ENCODE measurements at regions not wholly inside any gene's neighbourhood (a gene's known extent, or its start where the extent isn't known, plus 50 kb on each side); places are given as distances from the start of the nearest gene placed in this dataset.

DNA sequence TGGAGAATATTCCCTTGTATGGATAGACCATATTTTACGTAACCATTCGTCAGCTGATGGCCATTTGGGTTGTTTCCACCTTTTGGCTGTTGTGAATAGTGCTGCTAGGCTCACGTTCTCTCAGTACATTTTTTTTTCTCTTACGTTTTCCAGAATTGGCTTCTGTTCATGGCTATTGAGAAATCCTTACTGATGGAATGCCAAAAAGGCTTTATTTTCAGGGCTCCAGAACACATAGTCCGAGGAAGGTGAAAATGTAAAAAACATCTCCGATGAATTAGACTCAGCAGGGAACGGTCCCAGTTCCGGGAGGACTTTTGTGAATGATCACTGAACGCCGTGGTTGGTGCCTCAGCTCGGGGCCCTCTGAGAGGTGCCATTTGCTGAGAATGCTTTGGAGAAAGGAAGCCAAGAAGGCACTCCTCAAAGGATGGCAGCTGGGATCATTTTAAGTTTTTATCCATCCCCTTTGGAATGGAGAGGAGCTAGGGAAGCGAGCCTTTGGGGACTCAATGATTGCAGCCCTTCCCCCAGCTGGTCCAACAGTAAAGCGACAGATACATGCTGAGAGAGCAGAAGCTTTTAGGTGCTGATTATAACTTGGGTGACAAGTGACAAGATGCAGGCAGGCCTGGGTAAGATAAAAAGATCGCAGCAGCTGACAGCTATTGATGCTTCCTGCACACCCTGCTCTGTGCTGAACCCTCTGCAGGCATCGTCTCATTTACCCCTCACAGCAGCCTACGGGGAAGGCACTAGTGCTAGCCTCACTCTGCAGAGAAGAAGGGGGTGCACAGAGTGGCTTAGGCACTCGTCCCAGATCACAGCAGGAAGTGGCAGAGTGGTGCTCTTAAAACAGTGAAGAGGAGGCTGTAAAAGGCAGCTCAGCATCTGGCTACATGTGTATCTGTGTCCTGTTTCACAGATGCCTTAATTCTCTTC, 133.4 kb upstream of the KCNG1 start:
- TF ChIP-seq, protein P1, sequence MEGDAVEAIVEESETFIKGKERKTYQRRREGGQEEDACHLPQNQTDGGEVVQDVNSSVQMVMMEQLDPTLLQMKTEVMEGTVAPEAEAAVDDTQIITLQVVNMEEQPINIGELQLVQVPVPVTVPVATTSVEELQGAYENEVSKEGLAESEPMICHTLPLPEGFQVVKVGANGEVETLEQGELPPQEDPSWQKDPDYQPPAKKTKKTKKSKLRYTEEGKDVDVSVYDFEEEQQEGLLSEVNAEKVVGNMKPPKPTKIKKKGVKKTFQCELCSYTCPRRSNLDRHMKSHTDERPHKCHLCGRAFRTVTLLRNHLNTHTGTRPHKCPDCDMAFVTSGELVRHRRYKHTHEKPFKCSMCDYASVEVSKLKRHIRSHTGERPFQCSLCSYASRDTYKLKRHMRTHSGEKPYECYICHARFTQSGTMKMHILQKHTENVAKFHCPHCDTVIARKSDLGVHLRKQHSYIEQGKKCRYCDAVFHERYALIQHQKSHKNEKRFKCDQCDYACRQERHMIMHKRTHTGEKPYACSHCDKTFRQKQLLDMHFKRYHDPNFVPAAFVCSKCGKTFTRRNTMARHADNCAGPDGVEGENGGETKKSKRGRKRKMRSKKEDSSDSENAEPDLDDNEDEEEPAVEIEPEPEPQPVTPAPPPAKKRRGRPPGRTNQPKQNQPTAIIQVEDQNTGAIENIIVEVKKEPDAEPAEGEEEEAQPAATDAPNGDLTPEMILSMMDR (IDR thresholded peaks at IDR 0.05; ENCODE audit: low read depth, low read length) = no peak
- Histone ChIP-seq H3K27ac (no peak overlapping the region), H3K9me3 (ENCODE audit: severe bottlenecking) (no peaks in the 10 kb centered on the region), H3K36me3 (no peaks in the 10 kb centered on the region), H3K4me3 (ENCODE audit: low read depth, low read length) (no peak overlapping the region), H3K27me3 (ENCODE audit: insufficient read depth, low read depth, severe bottlenecking) (peaks cover 97% of the 10 kb centered on the region)
- DNase-seq = no peak

DNA sequence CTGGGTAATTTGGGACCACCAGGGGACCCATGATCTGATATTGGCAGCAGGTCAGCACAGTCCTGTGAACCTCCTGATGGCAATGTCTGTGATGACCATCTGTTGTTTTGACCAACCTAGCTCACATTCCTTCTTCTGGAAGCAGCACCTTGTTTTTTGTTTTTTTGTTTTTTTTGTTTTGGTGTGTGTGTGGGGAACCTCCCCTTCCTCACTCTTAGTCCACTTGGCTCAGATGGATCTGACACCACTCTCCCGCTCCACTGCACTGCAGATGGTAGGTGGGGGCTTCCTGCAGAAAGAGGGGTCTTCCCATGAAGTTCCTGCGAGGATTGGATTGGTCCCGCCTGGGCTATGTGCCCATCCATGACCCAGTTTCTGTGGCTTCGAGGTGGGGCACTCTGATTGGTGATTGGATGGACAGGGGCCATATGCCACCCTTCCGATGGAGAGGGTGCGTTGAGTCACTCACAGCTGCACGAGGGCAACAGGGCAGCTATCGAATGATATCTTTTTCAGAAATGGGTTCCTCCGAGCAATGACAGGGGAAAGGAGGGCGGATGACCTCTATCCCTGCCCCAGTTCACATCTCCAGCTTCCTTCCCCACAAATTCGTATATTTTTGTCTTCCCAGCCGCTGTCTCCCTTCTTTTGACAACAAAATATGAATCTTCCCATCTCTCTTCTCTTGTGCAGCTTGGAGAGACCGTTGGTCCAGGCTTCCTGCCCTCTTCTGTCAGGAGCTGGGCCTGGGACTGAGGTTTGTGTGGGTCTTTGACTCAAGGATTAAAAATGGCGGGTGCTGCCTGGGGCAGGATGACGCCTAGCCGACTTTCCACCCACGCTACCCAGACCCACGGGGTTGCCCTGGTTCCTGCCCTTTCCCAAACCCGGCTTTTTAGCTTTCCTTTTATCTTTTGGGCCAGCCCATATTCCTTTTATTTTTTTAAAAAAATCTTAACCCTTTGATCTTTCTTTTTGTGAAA, 132.1 kb upstream of the KCNG1 start:
- H3K9me3 ChIP-seq (ENCODE audit: severe bottlenecking) = no peaks in the 10 kb centered on the region
- H3K36me3 ChIP-seq = no peaks in the 10 kb centered on the region
- no peak overlapping the region for H3K27ac ChIP-seq
- DNase-seq = no peak
- TF ChIP-seq, protein P1 (IDR thresholded peaks at IDR 0.05; ENCODE audit: low read depth, low read length) = no peak
- H3K4me3 ChIP-seq (ENCODE audit: low read depth, low read length) = no peak overlapping the region
- H3K27me3 ChIP-seq (ENCODE audit: insufficient read depth, low read depth, severe bottlenecking) = peaks cover 93% of the 10 kb centered on the region

DNA sequence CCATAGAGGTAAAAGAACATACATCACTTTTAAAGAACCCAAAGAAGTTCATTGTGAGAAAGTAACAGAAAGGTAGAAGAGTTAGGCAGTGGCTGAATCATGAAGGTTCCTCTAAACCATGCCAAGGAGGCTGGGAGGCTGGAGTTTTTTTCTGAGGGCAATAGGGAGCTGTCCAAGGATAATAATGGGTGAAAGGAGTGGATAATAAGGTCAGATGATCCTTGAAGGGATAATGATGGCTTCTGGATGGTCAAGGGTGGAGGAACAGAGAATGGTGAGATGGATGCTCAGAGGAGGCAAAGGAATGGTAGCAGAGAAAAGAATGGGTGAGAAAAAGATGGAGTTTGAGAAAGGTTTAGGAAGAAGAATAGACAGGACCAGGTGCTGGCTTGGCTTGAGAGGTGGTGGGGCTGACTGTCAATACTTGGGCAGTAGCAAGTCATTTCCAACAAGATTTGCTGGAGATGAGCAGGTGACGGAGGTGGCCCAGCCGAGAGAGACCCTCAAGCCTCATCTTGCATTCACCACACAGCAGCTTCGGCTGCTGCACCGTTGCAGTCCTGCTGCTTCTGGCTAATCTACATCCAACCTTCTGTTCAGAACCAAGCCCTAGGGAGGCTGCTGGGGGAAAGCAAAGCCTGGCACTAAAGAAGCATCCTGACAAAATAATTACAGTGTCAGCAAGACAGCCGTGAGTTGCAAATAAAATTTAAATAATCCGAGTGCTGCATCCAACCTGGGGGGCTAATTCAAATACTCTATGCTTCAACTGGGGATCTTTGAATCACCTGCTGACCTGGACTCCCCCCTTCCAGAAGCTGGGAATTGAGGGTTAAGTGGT, 131.2 kb upstream of the KCNG1 start:
- no peak for DNase-seq
- H3K27me3 ChIP-seq (ENCODE audit: insufficient read depth, low read depth, severe bottlenecking) = peaks cover 93% of the 10 kb centered on the region

DNA sequence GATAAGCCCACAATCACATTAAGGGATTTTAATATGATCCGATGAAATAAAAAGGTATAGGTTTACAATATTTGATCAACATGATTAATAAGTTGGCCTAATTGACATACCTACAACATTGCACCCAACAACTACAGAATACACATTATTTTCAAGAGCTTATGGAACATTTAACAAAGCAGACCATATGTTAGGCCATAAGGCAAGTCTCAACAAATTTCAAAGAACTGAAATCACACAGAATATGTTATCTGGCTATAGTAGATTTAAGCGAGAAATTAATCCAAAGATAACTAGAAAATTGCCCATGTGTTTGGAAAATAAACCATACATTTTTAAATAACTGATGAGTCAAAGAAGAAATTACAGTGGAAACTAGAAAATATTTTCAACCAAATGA, 126.0 kb upstream of the KCNG1 start:
- TF ChIP-seq, protein P1 (IDR thresholded peaks at IDR 0.05; ENCODE audit: low read depth, low read length) = no peak
- Histone ChIP-seq H3K9me3 (ENCODE audit: severe bottlenecking) (peaks cover 10% of the 10 kb centered on the region), H3K36me3 (no peaks in the 10 kb centered on the region), H3K27me3 (ENCODE audit: insufficient read depth, low read depth, severe bottlenecking) (peaks cover 73% of the 10 kb centered on the region), H3K27ac (no peak overlapping the region), H3K4me3 (ENCODE audit: low read depth, low read length) (no peak overlapping the region)
- DNase-seq = no peak

More for the DNA sequence above, 131.2 kb upstream of the KCNG1 start:
- H3K4me3 ChIP-seq (ENCODE audit: low read depth, low read length) = no peak overlapping the region
- no peak overlapping the region for H3K27ac ChIP-seq
- H3K9me3 ChIP-seq (ENCODE audit: severe bottlenecking) = no peaks in the 10 kb centered on the region
- TF ChIP-seq, protein P1 (IDR thresholded peaks at IDR 0.05; ENCODE audit: low read depth, low read length) = no peak
- no peaks in the 10 kb centered on the region for H3K36me3 ChIP-seq

DNA sequence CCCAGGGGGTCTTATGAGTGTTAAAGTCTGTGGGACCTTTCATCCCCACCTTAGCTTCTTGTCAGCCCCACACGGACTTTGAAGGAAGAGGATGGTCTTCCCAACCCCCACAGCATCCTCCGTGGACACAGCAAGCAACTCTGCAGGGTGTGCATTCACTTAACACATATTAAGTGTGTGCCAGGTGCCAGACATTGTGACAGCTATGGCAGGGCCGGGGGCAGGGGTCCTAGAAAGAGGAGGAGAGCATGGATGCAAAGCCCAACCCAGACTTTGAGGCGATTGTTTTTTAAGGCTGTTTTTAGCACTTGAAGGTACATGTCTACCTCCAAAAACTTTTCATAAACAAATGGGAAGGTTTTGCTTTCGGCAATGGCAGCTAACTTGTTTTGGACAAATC, 121.6 kb upstream of the KCNG1 start:
- TF ChIP-seq, protein P1 (IDR thresholded peaks at IDR 0.05; ENCODE audit: low read depth, low read length) = no peak
- DNase-seq = no peak

More for the DNA sequence above, 121.6 kb upstream of the KCNG1 start:
- Histone ChIP-seq H3K9me3 (ENCODE audit: severe bottlenecking) (peaks cover 10% of the 10 kb centered on the region), H3K36me3 (no peaks in the 10 kb centered on the region), H3K27me3 (ENCODE audit: insufficient read depth, low read depth, severe bottlenecking) (peaks cover 73% of the 10 kb centered on the region), H3K27ac (no peak overlapping the region), H3K4me3 (ENCODE audit: low read depth, low read length) (no peak overlapping the region)

All from WERI-Rb-1 (cell line).